GM21515 (cell line): ENCODE measurements at regions not wholly inside any gene's neighbourhood (a gene's known extent, or its start where the extent isn't known, plus 50 kb on each side); places are given as distances from the start of the nearest gene placed in this dataset.

ENCODE experiments used
- ATAC-seq: cut with Tn5 transposase; IDR thresholded peaks from one replicate; pipeline ENCODE4 v1.9.1; 2021; ENCODE audit not compliant: unreplicated experiment

DNA sequence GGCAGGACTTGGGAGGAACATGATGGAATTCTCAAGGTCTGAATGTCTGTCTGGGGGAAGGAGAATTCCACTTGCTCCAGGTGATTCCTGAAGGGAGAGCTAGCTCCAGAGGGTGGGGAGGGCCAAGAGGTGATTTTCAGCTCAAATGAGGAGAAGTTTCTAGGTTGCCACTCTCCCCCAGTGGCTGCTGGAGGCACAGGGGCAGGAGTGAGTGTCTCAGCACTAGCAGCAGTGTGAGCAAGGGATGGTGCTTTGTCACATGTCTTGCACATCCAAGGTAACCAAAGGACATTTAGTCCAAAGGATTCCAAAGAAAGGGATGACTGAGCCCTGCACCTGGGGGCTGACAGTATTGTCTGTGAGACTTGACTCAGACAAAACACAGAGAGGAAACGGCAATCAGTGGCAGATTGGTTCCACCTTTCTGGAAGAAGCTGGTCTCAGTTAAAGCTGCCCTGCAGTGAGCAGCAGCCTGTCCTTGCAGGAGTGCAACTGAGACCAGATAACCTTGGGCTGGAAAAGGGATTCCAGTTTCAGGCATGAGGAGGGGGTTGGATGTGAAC lies 51.2 kb upstream of the PCBD1 start:
- ATAC-seq: no peak

DNA sequence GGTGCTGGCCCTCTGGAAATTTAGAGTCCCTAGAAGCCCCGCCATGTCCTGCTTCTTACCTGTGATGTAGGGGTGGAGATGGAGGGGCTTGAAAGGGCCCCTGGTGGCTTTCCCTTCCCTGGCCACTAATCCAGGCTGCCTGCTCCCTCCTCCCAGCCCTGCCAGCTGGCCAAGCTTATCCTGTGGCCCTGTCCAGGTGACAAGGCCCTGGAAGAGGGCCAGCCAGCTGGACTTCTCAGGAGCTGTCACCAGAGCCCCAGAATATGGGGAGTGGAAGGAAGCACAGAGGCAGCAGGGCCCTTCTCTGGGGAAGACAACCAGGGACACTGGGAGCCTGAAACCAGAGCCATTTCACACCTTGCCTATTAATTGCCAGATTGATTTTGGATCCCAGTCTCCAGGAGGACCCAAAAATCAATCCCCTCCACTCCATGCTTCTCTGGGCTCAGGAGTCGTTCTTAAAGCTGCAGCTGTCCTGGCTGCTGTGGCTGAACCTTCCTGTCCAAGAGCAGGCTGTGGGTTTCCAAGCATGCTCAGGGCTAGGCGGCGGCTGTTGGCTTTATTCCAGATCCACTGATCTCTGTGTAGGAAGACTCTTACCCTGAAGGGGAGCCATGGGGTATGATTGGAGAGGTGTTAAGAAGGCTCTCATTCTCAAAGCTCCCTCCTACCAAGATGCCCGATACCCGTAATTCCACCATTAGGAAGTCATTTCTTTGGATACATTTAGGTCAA lies 52.6 kb upstream of the PCBD1 start:
- ATAC-seq: no peak

DNA sequence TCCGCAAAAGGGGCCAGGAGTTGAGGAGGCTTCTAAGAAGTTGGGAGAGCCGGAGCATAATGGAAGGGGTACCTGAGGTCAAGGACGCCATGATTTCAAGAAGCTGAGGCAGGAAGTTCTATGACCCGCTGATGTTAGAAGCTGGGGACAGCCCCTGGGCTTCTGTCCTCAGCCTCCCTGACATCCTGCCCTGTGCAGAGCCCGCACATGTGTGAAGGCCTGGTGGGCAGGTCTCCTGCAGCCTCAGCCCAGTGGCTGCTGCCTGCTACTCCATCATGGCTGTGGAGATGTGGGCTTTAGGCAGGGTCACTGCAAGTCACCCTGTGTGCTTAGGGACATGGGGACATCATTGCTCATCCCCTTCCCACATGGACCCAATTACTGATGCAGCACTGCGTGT lies 53.8 kb upstream of the PCBD1 start:
- no peak for ATAC-seq

GRCh38 chr10:70942725-70943124 lies 54.4 kb upstream of the PCBD1 start:
- ATAC-seq: no peak

- no peak for ATAC-seq
These were observed 54.9 kb upstream of the PCBD1 start for GRCh38 chr10:70943249-70943648.

DNA sequence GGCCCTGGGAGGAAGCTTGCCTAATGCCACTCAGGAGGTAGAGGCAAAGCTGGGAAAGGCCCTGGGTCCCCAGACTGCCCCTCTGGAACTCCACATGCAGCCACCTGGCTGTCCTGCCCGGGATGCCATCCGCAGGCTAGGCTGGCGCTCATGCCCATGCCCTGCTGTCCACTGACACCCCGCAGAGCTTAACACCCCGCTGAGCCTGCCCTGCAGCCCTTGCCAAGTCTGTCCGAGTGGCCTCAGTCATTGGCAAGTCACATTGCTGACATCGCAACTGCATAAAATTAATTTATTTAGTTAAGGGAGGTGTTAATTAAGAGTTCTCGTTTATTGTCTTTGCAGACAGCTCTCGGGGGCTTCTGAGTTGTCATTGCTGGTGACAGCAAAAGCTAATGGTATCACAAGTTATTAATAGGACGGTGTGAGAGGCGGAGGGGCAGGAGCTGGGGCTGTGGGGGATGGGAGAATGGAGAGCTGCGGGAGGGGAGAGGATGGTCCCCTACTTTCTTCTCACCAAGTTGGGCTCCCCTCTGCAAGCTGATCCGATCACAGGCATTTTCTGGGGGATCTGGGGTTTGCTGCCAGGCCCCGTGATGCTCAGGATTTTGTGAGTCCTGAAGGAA lies 55.6 kb upstream of the PCBD1 start:
- no peak for ATAC-seq

- ATAC-seq: no peak
These were observed 61.7 kb upstream of the PCBD1 start for GRCh38 chr10:70950037-70950436.

DNA sequence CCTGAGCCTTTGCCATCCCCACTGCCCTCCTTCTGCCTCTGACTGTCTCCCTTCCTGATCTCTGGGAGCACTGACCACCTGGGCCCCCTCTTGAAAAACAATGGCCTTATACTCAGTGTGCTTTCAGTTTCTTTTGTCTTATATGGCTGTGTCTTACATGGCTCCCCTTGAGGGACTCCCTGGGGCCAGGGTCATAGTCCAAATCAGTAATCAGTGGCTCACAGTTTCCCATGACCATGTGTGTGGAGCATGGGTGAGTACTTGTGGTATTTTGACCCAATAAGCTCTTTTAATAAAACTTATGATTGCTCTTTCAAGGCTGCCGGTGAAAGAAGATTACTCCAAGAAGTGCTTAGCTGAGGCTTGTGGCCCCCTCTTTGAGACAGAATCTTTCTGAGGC lies 62.4 kb upstream of the PCBD1 start:
- ATAC-seq: no peak

GRCh38 chr10:70952401-70952800 lies 64.0 kb upstream of the PCBD1 start:
- ATAC-seq: no peak

DNA sequence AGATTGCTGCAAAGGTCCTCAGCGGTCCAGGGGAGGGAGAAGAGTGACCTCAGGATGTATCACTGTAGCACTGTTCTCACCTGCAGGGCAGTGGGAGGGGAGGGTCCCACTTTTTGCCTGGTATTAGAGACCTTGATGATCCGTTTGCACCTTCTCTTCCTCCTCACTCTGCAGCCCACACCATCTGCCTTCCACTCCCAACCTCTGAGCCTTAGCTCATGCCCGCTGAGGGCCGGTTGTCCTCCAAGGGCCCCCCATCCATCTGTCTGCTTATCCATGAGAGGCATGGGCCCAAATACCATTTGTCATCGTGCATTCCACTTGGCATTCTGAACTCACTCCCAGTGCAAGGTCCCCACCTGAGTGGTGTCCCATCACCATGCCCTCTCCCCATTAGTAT lies 64.6 kb upstream of the PCBD1 start:
- ATAC-seq: no peak

- ATAC-seq: no peak
These were observed 66.2 kb upstream of the PCBD1 start for GRCh38 chr10:70954381-70955176.

GRCh38 chr10:70956029-70956759 lies 67.8 kb upstream of the PCBD1 start:
- ATAC-seq: no peak

DNA sequence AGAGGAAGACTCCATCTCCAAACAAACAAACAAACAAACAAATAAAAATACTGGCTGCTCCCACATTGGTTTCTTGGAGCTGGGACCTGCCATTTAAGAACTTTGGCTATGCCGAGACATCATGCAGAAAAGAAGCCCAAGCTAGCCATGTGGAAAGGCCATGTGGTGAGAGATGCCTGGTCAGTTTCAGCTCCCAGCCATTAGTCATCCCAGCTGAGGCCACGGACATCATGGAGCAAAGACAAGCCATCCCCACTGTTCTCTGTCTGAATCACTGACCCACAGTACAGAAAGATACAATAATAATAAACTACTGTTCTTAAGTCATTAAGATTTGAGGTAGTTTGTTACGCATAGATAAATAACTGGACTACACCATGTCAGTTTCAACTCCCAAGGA lies 70.0 kb upstream of the PCBD1 start:
- ATAC-seq: no peak

GRCh38 chr10:70960316-70960715 lies 72.0 kb upstream of the PCBD1 start:
- no peak for ATAC-seq

DNA sequence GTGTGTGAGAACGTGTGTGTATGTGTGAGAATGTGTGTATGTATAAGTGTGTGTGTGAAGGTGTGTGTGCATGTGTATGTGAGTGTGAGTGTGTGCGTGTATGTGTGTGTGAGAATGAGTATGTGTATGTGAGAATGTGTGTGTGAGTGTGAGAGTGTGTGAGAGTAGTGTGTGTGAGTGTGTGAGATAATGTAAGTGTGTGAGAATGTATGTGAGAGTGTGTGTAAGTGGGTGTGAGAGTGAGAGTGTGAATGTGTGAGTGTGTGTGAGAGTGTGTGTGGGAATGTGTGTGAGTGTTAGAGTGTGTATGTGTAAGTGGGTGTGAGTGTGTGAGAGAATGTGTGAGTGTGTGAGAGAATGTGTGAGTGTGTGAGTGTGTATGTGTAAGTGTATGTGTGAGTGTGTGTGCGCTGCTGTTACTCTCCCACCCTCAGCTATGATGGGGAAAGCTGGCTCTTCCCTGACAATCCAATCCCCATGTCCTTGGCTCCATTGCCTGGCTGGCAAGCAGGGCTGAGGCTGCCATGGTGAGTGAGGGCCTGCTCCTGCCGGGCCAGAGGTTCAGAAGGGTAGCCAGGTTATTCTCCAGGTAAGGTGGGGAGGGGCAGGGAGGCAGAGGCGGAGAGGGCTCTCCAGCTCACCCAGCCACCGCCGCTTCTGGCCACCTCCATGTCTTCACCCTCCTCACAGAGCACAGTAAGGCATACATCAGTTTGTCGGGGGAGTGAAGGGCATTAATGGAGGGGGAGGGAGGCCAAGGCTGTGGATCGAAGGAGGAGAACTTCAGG lies 72.6 kb upstream of the PCBD1 start:
- no peak for ATAC-seq

- no peak for ATAC-seq
These were observed 74.3 kb upstream of the PCBD1 start for GRCh38 chr10:70962686-70963085.

DNA sequence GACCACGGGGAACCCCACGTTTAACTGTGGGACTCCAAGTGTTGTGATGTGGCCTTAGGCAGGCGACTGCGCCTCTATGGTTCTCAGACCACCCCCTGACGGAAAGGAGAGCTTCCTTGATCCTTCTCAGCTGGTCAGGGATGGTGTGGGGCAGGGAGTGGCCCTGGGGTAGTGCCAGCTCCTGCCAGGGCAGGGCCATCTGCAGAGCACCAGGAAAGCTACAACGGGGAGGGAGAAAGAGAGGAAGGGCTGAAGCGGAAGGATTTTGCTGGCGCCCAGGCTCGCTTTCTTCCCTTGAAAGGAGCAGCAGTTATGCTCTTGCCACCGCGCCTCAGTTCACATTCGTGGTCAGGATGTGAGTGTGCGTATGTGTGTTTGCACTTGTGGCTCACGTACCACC lies 74.9 kb upstream of the PCBD1 start:
- ATAC-seq: no peak

- no peak for ATAC-seq
These were observed 75.9 kb upstream of the PCBD1 start for GRCh38 chr10:70964245-70964644.

GRCh38 chr10:70964881-70965280 lies 76.5 kb upstream of the PCBD1 start:
- no peak for ATAC-seq

DNA sequence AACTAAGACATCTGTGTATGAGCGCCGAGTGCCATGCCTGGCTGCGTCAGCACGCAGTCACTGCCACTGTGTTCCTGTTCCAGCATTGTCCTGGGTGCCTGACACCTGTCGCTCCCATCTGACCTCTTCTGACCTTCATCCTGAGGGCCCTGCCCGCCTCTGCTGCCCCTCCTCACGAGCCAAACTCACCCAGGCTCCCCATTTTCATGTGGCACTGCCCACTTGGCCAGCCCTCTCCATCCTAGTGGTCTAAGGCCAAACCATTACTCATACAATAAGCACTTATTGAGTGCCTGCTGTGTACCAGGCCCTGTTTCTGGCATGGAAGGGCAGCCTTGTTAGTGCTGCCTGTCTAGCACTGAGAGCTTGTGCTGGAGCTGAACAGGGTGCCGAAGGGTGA lies 77.2 kb upstream of the PCBD1 start:
- ATAC-seq: no peak
